Caco-2 (cell line): ENCODE measurements at regions not wholly inside any gene's neighbourhood (a gene's known extent, or its start where the extent isn't known, plus 50 kb on each side); places are given as distances from the start of the nearest gene placed in this dataset.

ENCODE experiments used
- BruUV-seq: library from RNA; stranded (reverse); fragments of 400-500 nt; replicated peaks from 2 replicates; lab custom pipeline; 2021; lab: Mats Ljungman, UMichigan
- CTCF ChIA-PET: fragments of 300-600 bp; sonication (Branson Sonifier 250); formaldehyde crosslinking; loops from one replicate; lab custom pipeline; 2022; ENCODE audit warnings: antibody characterized with exemption; lab: Charles Lee
- POLR2A ChIA-PET: fragments of 300-600 bp; sonication (Branson Sonifier 250); formaldehyde crosslinking; loops from one replicate; lab custom pipeline; 2022; ENCODE audit warnings: antibody characterized with exemption; lab: Charles Lee
- DNase-seq, 2 experiments: peaks; one replicate each; pipeline versions ENCODE4 v3.0.0 to v3.0.0-alpha.2; 2020 to 2022
- H3K27me3 ChIP-seq: replicated peaks from 2 replicates; pipeline ENCODE4 v1.6.0; 2011; ENCODE audit warnings: low read length; ENCODE audit not compliant: control insufficient read depth, insufficient read depth
- H3K36me3 ChIP-seq: 2 replicates; pipeline ENCODE4 v1.5.1; 2011; ENCODE audit warnings: low read length; ENCODE audit not compliant: control insufficient read depth, insufficient read depth
- H3K4me1 ChIP-seq: fragments of 250-450 bp; sonication (Bioruptor Pico); 2 replicates; pipeline ENCODE4 v1.5.1; 2020; ENCODE audit warnings: mild to moderate bottlenecking
- H3K4me3 ChIP-seq: 2 replicates; pipeline ENCODE4 v1.5.1; 2011; ENCODE audit warnings: low read depth, mild to moderate bottlenecking, control low read depth, low read length
- H3K9me3 ChIP-seq: fragments of 250-450 bp; sonication (Bioruptor Pico); 2 replicates; pipeline ENCODE4 v1.5.1; 2020; ENCODE audit warnings: mild to moderate bottlenecking, moderate library complexity
- H3K27ac Mint-ChIP-seq: one replicate; pipeline ENCODE4 v1.8.0; 2022; ENCODE audit warnings: mixed read lengths; ENCODE audit not compliant: unreplicated experiment
- H3K27me3 Mint-ChIP-seq: one replicate; pipeline ENCODE4 v1.8.0; 2022; ENCODE audit warnings: mixed read lengths; ENCODE audit not compliant: insufficient read depth, unreplicated experiment
- H3K36me3 Mint-ChIP-seq: one replicate; pipeline ENCODE4 v1.8.0; 2022; ENCODE audit warnings: mild to moderate bottlenecking, mixed read lengths; ENCODE audit not compliant: insufficient read depth, unreplicated experiment
- H3K4me1 Mint-ChIP-seq: one replicate; pipeline ENCODE4 v1.8.0; 2022; ENCODE audit warnings: low read depth, mixed read lengths; ENCODE audit not compliant: unreplicated experiment
- H3K4me3 Mint-ChIP-seq: one replicate; pipeline ENCODE4 v1.8.0; 2022; ENCODE audit warnings: mild to moderate bottlenecking, moderate library complexity, mixed read lengths; ENCODE audit not compliant: unreplicated experiment
- H3K9me3 Mint-ChIP-seq: one replicate; pipeline ENCODE4 v1.8.0; 2022; ENCODE audit warnings: mixed read lengths; ENCODE audit not compliant: unreplicated experiment
- CTCF ChIP-seq, 2 experiments: fragments of 200-600 bp in 1 of 2; IDR thresholded peaks; 1 replicate in 1 of 2; 2 replicates in 1 of 2; pipeline versions ENCODE4 v1.5.1 to v1.8.0; 2011 to 2022; ENCODE audit warnings: antibody characterized with exemption in 1 of 2, control low read depth in 1 of 2, inconsistent platforms in 1 of 2, low read depth in 1 of 2, low read length in 1 of 2, mild to moderate bottlenecking in 1 of 2, moderate library complexity in 1 of 2; ENCODE audit not compliant: insufficient read depth in 1 of 2, severe bottlenecking in 1 of 2, unreplicated experiment in 1 of 2
- intact Hi-C: fragments of 100-400 bp; cut with micrococcal nuclease; formaldehyde crosslinking; loops from one replicate; pipeline ENCODE4 v1.10.0; 2022; ENCODE audit not compliant: unreplicated experiment

GRCh38 chr11:87635001-87635400 lies 540.2 kb downstream of the RAB38 start:
- H3K4me1 Mint-ChIP-seq = no peaks in the 10 kb centered on the region
- intact Hi-C loops = no loop called here

GRCh38 chr11:87634331-87634730 lies 540.9 kb downstream of the RAB38 start:
- BruUV-seq = no TSS peak

More at GRCh38 chr11:87635001-87635400, 540.2 kb downstream of the RAB38 start:
- H3K36me3 Mint-ChIP-seq = no peaks in the 10 kb centered on the region
- BruUV-seq = no TSS peak
- Histone ChIP-seq H3K9me3 (no peaks in the 10 kb centered on the region), H3K27me3 (no peaks in the 10 kb centered on the region; the same call in 1 of the 2 replicates), H3K4me1 (no peaks in the 10 kb centered on the region), H3K36me3 (no peaks in the 10 kb centered on the region), H3K4me3 (no peak overlapping the region)
- H3K27me3 Mint-ChIP-seq = peaks cover 13% of the 10 kb centered on the region
- no peak overlapping the region for H3K4me3 Mint-ChIP-seq
- ChIA-PET CTCF (no interaction called here), POLR2A (no interaction called here)
- H3K9me3 Mint-ChIP-seq = no peaks in the 10 kb centered on the region
- DNase-seq = no peak
- no peak overlapping the region for H3K27ac Mint-ChIP-seq
- TF ChIP-seq CTCF (IDR thresholded peaks at IDR 0.05; ENCODE audit: insufficient read depth in 1 of 2, low read depth in 1 of 2, low read length in 1 of 2, severe bottlenecking in 1 of 2, unreplicated experiment in 1 of 2) = no peak

GRCh38 chr11:87628957-87629356 lies 546.3 kb downstream of the RAB38 start:
- intact Hi-C loops = no loop called here
- Mint-ChIP-seq H3K9me3 (no peaks in the 10 kb centered on the region), H3K36me3 (peaks cover 5% of the 10 kb centered on the region), H3K27ac (no peak overlapping the region), H3K4me1 (no peaks in the 10 kb centered on the region), H3K4me3 (no peak overlapping the region), H3K27me3 (peaks cover 6% of the 10 kb centered on the region)
- no TSS peak for BruUV-seq
- H3K36me3 ChIP-seq = no peaks in the 10 kb centered on the region
- H3K4me3 ChIP-seq = no peak overlapping the region
- TF ChIP-seq CTCF (IDR thresholded peaks at IDR 0.05; ENCODE audit: insufficient read depth in 1 of 2, low read depth in 1 of 2, low read length in 1 of 2, severe bottlenecking in 1 of 2, unreplicated experiment in 1 of 2) = no peak
- ChIA-PET POLR2A (no interaction called here), CTCF (no interaction called here)
- no peaks in the 10 kb centered on the region for H3K4me1 ChIP-seq
- H3K27me3 ChIP-seq = no peaks in the 10 kb centered on the region; the same call in 1 of the 2 replicates
- no peaks in the 10 kb centered on the region for H3K9me3 ChIP-seq
- DNase-seq = no peak

More at GRCh38 chr11:87634331-87634730, 540.9 kb downstream of the RAB38 start:
- Histone ChIP-seq H3K9me3 (no peaks in the 10 kb centered on the region), H3K36me3 (no peaks in the 10 kb centered on the region), H3K4me1 (no peaks in the 10 kb centered on the region), H3K27me3 (no peaks in the 10 kb centered on the region; the same call in 1 of the 2 replicates), H3K4me3 (no peak overlapping the region)
- no peak overlapping the region for H3K27ac Mint-ChIP-seq
- no peak for DNase-seq
- H3K9me3 Mint-ChIP-seq = no peaks in the 10 kb centered on the region
- H3K4me3 Mint-ChIP-seq = no peak overlapping the region
- POLR2A ChIA-PET = no interaction called here
- H3K27me3 Mint-ChIP-seq = peaks cover 13% of the 10 kb centered on the region
- no peak for TF ChIP-seq CTCF (IDR thresholded peaks at IDR 0.05; ENCODE audit: insufficient read depth in 1 of 2, low read depth in 1 of 2, low read length in 1 of 2, severe bottlenecking in 1 of 2, unreplicated experiment in 1 of 2)
- intact Hi-C loops = no loop called here
- CTCF ChIA-PET = no interaction called here
- peaks cover 3% of the 10 kb centered on the region for H3K36me3 Mint-ChIP-seq
- no peaks in the 10 kb centered on the region for H3K4me1 Mint-ChIP-seq
